ENCODE measurements at regions not wholly inside any gene's neighbourhood (a gene's known extent, or its start where the extent isn't known, plus 50 kb on each side); places are given as distances from the start of the nearest gene placed in this dataset.

DNA sequence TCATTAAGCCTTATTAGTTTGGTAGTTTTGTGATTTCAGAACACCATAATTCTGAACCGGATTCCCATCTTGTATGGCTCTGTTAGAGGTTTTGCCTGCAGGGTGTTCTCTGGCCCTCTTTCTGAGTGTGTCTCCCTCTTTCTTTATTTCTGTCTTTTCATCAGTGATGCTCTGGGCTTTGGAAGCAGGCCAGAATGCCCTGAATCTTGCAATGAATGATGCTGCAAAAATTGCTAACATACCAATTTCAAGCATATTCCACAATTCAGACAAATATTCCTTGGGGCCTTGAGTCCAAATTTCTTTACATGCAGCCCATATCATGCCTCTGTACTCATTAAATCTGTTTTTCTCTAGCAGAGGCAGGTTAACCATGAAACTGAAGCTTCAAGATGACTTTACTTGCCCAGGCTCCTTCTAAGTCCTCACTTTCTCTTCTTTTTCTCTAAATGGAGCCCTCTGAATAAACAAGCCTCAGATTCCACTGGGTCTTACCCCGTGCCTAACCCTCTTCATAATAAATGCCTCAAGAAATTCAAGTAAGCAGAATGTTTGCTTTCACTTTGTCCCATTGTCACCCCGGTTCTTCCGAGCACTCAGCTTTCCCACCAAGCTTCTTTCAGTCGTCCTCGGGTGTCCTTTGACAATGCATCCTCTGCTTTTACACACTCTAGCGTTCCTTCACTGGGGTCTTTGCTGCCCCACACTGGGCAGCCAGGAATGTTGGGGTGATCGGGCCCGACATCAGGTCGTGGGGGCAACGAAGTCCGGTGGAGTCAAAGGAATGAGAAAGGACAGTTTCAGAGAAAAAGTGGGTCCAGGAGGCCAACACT lies 78.8 kb upstream of the SLC38A4 start:
- TF ChIP-seq, protein P1, sequence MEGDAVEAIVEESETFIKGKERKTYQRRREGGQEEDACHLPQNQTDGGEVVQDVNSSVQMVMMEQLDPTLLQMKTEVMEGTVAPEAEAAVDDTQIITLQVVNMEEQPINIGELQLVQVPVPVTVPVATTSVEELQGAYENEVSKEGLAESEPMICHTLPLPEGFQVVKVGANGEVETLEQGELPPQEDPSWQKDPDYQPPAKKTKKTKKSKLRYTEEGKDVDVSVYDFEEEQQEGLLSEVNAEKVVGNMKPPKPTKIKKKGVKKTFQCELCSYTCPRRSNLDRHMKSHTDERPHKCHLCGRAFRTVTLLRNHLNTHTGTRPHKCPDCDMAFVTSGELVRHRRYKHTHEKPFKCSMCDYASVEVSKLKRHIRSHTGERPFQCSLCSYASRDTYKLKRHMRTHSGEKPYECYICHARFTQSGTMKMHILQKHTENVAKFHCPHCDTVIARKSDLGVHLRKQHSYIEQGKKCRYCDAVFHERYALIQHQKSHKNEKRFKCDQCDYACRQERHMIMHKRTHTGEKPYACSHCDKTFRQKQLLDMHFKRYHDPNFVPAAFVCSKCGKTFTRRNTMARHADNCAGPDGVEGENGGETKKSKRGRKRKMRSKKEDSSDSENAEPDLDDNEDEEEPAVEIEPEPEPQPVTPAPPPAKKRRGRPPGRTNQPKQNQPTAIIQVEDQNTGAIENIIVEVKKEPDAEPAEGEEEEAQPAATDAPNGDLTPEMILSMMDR (conservative IDR thresholded peaks at IDR 0.05) = no peak
- no peak for TF ChIP-seq ZFX (IDR thresholded peaks at IDR 0.05)
